ENCODE measurements at regions not wholly inside any gene's neighbourhood (a gene's known extent, or its start where the extent isn't known, plus 50 kb on each side); places are given as distances from the start of the nearest gene placed in this dataset.

GRCh38 chr11:44397586-44398178 lies 87.7 kb upstream of the ALX4 start:
- Histone ChIP-seq H2AFZ (ENCODE audit: control insufficient read depth, low read depth, low read length) (no peak overlapping the region), H3K4me2 (ENCODE audit: control insufficient read depth, insufficient read depth) (no peak overlapping the region), H4K20me1 (ENCODE audit: control insufficient read depth, insufficient read depth) (no peaks in the 10 kb centered on the region), H3K4me3 (no peak overlapping the region), H3K9ac (ENCODE audit: control insufficient read depth, insufficient read depth, low read length) (no peak overlapping the region), H3K4me1 (ENCODE audit: control insufficient read depth, insufficient read depth, low read length) (no peaks in the 10 kb centered on the region), H3K79me2 (ENCODE audit: control insufficient read depth, insufficient read depth, low read length) (no peaks in the 10 kb centered on the region), H3K27ac (ENCODE audit: control insufficient read depth, insufficient read depth) (no peak overlapping the region), H3K27me3 (replicated peaks in 1 of 2; ENCODE audit: control insufficient read depth in 2 of 2, insufficient read depth in 2 of 2, low read length in 1 of 2) (no peaks in the 10 kb centered on the region; a peak in 2 of 4 replicates), H3K9me3 (replicated peaks; ENCODE audit: control insufficient read depth, insufficient read depth, low read length) (no peaks in the 10 kb centered on the region), H3K36me3 (ENCODE audit: control insufficient read depth in 2 of 2, insufficient read depth in 2 of 2, low read length in 1 of 2) (no peaks in the 10 kb centered on the region)
- FAIRE-seq = no peak
- in situ Hi-C loops (cut with MboI) = no loop called here
- ChIA-PET RAD21 (ENCODE audit: unreplicated experiment) (no interaction called here), POLR2A (no interaction called here), CTCF (no interaction called here), SMC1A (ENCODE audit: uncharacterized antibody, unreplicated experiment) (interaction anchor here (1.6 kb wide), 1 partner anchor 13 kb away, joined by 3 read pairs; no protein-coding TSS in a partner anchor)
- WGBS (ENCODE audit: insufficient coverage, insufficient replicate concordance, low lambda C conversion rate, missing lambda C conversion rate) = 63% methylated on average over 7 of the region's 7 CpGs
- BruUV-seq (replicated peaks) = no TSS peak
- intact Hi-C loops (cut with micrococcal nuclease; ENCODE audit: unreplicated experiment) = no loop called here
- TF ChIP-seq FOXM1 (IDR thresholded peaks at IDR 0.05; ENCODE audit: low read depth, low read length) (no peak), SIX5 (IDR thresholded peaks at IDR 0.05; ENCODE audit: low read depth, low read length, severe bottlenecking) (no peak), MYC (IDR thresholded peaks at IDR 0.05; ENCODE audit: insufficient read depth, insufficient read length, insufficient replicate concordance, low read length, severe bottlenecking) (no peak), PRDM15 (CRISPR knock-in tag; IDR thresholded peaks at IDR 0.05) (no peak), NRF1 (conservative IDR thresholded peaks at IDR 0.05; ENCODE audit: low read depth, low read length) (no peak), CEBPB (IDR thresholded peaks at IDR 0.05; ENCODE audit: borderline replicate concordance in 1 of 2, low read depth in 2 of 2, low read length in 2 of 2) (no peak), KLF5 (IDR thresholded peaks at IDR 0.05; ENCODE audit: partially characterized antibody) (no peak), HCFC1 (IDR thresholded peaks at IDR 0.05; ENCODE audit: low read length) (no peak)
- DNase-seq (ENCODE audit: low read depth, low spot score) = no peak
- ATAC-seq = no peak

Data from GM12878 (cell line).